ENCODE measurements at regions not wholly inside any gene's neighbourhood (a gene's known extent, or its start where the extent isn't known, plus 50 kb on each side); places are given as distances from the start of the nearest gene placed in this dataset.
"Not testable (repeated sequence)": the region's sequence is repeated elsewhere in the genome, so short reads cannot be mapped to it uniquely, and the experiment has no call there.

GRCh38 chr7:114334989-114335388, 79.6 kb upstream of the FOXP2 start:
- no peaks in the 10 kb centered on the region for H3K4me1 Mint-ChIP-seq
- Histone ChIP-seq H2BK5ac (ENCODE audit: insufficient read length, low read length) (no peak overlapping the region), H3K79me2 (ENCODE audit: insufficient read depth, low read length) (no peaks in the 10 kb centered on the region), H3K4ac (ENCODE audit: low read depth, low read length) (no peak overlapping the region), H4K5ac (ENCODE audit: insufficient read length, low read depth, low read length) (no peak overlapping the region), H2AK5ac (ENCODE audit: insufficient read length, low read length) (no peak overlapping the region), H3K14ac (ENCODE audit: insufficient read depth, low read length) (no peak overlapping the region), H4K20me1 (ENCODE audit: control insufficient read depth, insufficient read depth, insufficient read length) (no peaks in the 10 kb centered on the region), H3K23me2 (ENCODE audit: insufficient read length, low read depth, low read length, poor library complexity, severe bottlenecking) (no peaks in the 10 kb centered on the region), H3K23ac (ENCODE audit: insufficient read length, low read depth, low read length) (no peak overlapping the region), H3K27ac (ENCODE audit: insufficient read length, low read depth, low read length) (no peak overlapping the region), H3K79me1 (ENCODE audit: insufficient read depth, low read depth, low read length, poor library complexity, severe bottlenecking) (no peaks in the 10 kb centered on the region), H4K8ac (replicated peaks; ENCODE audit: insufficient read length, low read depth, low read length) (no peak overlapping the region), H3T11ph (ENCODE audit: low read length) (no peak overlapping the region), H3K9ac (ENCODE audit: extremely low read depth, insufficient read length, low read length) (no peak overlapping the region), H2BK20ac (ENCODE audit: low read depth, low read length, poor library complexity, severe bottlenecking) (no peak overlapping the region), H2BK120ac (ENCODE audit: low read depth, low read length, poor library complexity, severe bottlenecking) (no peak overlapping the region), H3K4me1 (ENCODE audit: insufficient read depth, low read length) (no peaks in the 10 kb centered on the region), H3K9me3 (ENCODE audit: control insufficient read depth, low read depth, low read length) (no peaks in the 10 kb centered on the region), H2AFZ (ENCODE audit: low read length) (no peak overlapping the region), H2BK15ac (ENCODE audit: low read depth, low read length) (no peak overlapping the region), H3K27me3 (ENCODE audit: insufficient read depth, low read length) (no peaks in the 10 kb centered on the region), H3K4me2 (ENCODE audit: insufficient read depth, insufficient read length, low read length) (no peak overlapping the region), H3K18ac (ENCODE audit: insufficient read length, low read depth, low read length) (no peak overlapping the region), H4K91ac (ENCODE audit: insufficient read length, low read depth, low read length) (no peak overlapping the region), H3K56ac (ENCODE audit: insufficient read length, low read depth, low read length) (no peak overlapping the region), H2BK12ac (ENCODE audit: insufficient read length, low read depth, low read length) (no peak overlapping the region)
- TF ChIP-seq, protein P1, sequence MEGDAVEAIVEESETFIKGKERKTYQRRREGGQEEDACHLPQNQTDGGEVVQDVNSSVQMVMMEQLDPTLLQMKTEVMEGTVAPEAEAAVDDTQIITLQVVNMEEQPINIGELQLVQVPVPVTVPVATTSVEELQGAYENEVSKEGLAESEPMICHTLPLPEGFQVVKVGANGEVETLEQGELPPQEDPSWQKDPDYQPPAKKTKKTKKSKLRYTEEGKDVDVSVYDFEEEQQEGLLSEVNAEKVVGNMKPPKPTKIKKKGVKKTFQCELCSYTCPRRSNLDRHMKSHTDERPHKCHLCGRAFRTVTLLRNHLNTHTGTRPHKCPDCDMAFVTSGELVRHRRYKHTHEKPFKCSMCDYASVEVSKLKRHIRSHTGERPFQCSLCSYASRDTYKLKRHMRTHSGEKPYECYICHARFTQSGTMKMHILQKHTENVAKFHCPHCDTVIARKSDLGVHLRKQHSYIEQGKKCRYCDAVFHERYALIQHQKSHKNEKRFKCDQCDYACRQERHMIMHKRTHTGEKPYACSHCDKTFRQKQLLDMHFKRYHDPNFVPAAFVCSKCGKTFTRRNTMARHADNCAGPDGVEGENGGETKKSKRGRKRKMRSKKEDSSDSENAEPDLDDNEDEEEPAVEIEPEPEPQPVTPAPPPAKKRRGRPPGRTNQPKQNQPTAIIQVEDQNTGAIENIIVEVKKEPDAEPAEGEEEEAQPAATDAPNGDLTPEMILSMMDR (conservative IDR thresholded peaks at IDR 0.05), result no peak
- no peak for DNase-seq
- no peaks in the 10 kb centered on the region for H3K36me3 Mint-ChIP-seq (ENCODE audit: insufficient read depth in 1 of 3, low read depth in 3 of 3)
- H3K4me3 Mint-ChIP-seq, result no peak overlapping the region
- H3K9me3 Mint-ChIP-seq, result no peaks in the 10 kb centered on the region
- H3K27ac Mint-ChIP-seq, result no peak overlapping the region
- WGBS (ENCODE audit: extremely low coverage, insufficient read length, low lambda C conversion rate), result no CpG with 5 or more reads among the region's 1 CpG
- no peaks in the 10 kb centered on the region for H3K27me3 Mint-ChIP-seq (ENCODE audit: low read depth)

- H3K9me3 ChIP-seq (ENCODE audit: control insufficient read depth, low read depth, low read length); H3K14ac ChIP-seq (ENCODE audit: insufficient read depth, low read length); H2AFZ ChIP-seq (ENCODE audit: low read length); H3K4me1 ChIP-seq (ENCODE audit: insufficient read depth, low read length); H3T11ph ChIP-seq (ENCODE audit: low read length); H2BK15ac ChIP-seq (ENCODE audit: low read depth, low read length); H3K36me3 Mint-ChIP-seq (ENCODE audit: insufficient read depth in 1 of 3, low read depth in 3 of 3); H3K4me2 ChIP-seq (ENCODE audit: insufficient read depth, insufficient read length, low read length); H4K8ac ChIP-seq (replicated peaks; ENCODE audit: insufficient read length, low read depth, low read length); H2BK120ac ChIP-seq (ENCODE audit: low read depth, low read length, poor library complexity, severe bottlenecking); H4K5ac ChIP-seq (ENCODE audit: insufficient read length, low read depth, low read length); H3K9ac ChIP-seq (ENCODE audit: extremely low read depth, insufficient read length, low read length); H3K27me3 ChIP-seq (ENCODE audit: insufficient read depth, low read length); H3K79me1 ChIP-seq (ENCODE audit: insufficient read depth, low read depth, low read length, poor library complexity, severe bottlenecking); H2BK12ac ChIP-seq (ENCODE audit: insufficient read length, low read depth, low read length); H3K79me2 ChIP-seq (ENCODE audit: insufficient read depth, low read length); H3K4me1 Mint-ChIP-seq; H4K20me1 ChIP-seq (ENCODE audit: control insufficient read depth, insufficient read depth, insufficient read length); H3K27ac ChIP-seq (ENCODE audit: insufficient read length, low read depth, low read length); H3K56ac ChIP-seq (ENCODE audit: insufficient read length, low read depth, low read length); H2BK5ac ChIP-seq (ENCODE audit: insufficient read length, low read length); H3K23me2 ChIP-seq (ENCODE audit: insufficient read length, low read depth, low read length, poor library complexity, severe bottlenecking); H2AK5ac ChIP-seq (ENCODE audit: insufficient read length, low read length); H2BK20ac ChIP-seq (ENCODE audit: low read depth, low read length, poor library complexity, severe bottlenecking); H3K4ac ChIP-seq (ENCODE audit: low read depth, low read length); H3K18ac ChIP-seq (ENCODE audit: insufficient read length, low read depth, low read length); H3K9me3 Mint-ChIP-seq; H3K4me3 Mint-ChIP-seq; H3K27me3 Mint-ChIP-seq (ENCODE audit: low read depth); DNase-seq; H3K27ac Mint-ChIP-seq; H4K91ac ChIP-seq (ENCODE audit: insufficient read length, low read depth, low read length); H3K23ac ChIP-seq (ENCODE audit: insufficient read length, low read depth, low read length): not testable (repeated sequence)
- WGBS (ENCODE audit: extremely low coverage, insufficient read length, low lambda C conversion rate), result no CpG with 5 or more reads among the region's 10 CpGs
Measured at GRCh38 chr7:114329458-114329857, 85.2 kb upstream of the FOXP2 start.
